NT2/D1 (cell line): ENCODE measurements at regions not wholly inside any gene's neighbourhood (a gene's known extent, or its start where the extent isn't known, plus 50 kb on each side); places are given as distances from the start of the nearest gene placed in this dataset.

Experiments
- DNase-seq: peaks from one replicate; pipeline ENCODE4 v3.0.0-alpha.2; 2011; ENCODE audit warnings: low read depth, low spot score
- H3K27me3 ChIP-seq: 2 replicates; pipeline ENCODE4 v1.6.0; 2011; ENCODE audit warnings: mild to moderate bottlenecking; ENCODE audit not compliant: insufficient read length, insufficient read depth
- H3K36me3 ChIP-seq: 2 replicates; pipeline ENCODE4 v1.6.1; 2011; ENCODE audit warnings: mild to moderate bottlenecking, low read length, mixed read lengths; ENCODE audit not compliant: insufficient read depth, insufficient read length
- H3K4me1 ChIP-seq: 2 replicates; pipeline ENCODE4 v1.5.1; 2011; ENCODE audit not compliant: insufficient read depth, insufficient read length
- H3K4me3 ChIP-seq: 2 replicates; pipeline ENCODE4 v1.5.1; 2011; ENCODE audit warnings: low read depth; ENCODE audit not compliant: insufficient read length
- H3K9ac ChIP-seq: 2 replicates; pipeline ENCODE4 v1.6.0; 2011; ENCODE audit warnings: low read depth; ENCODE audit not compliant: insufficient read length
- H3K9me3 ChIP-seq: 2 replicates; pipeline ENCODE4 v1.5.1; 2011; ENCODE audit warnings: mild to moderate bottlenecking, low read length; ENCODE audit not compliant: insufficient read depth
- SUZ12 ChIP-seq: IDR thresholded peaks from 2 replicates; pipeline ENCODE4 v1.6.1; 2011; ENCODE audit not compliant: insufficient read length, insufficient read depth; ENCODE audit errors: extremely low read depth
- YY1 ChIP-seq: IDR thresholded peaks from 2 replicates; pipeline ENCODE4 v1.6.1; 2011; ENCODE audit not compliant: insufficient read length, insufficient read depth
- ZNF274 ChIP-seq: IDR thresholded peaks from 2 replicates; pipeline ENCODE4 v1.6.1; 2011; ENCODE audit warnings: mild to moderate bottlenecking, low read depth, low read length

- Histone ChIP-seq H3K4me1 (no peaks in the 10 kb centered on the region), H3K9ac (no peak overlapping the region), H3K4me3 (no peak overlapping the region), H3K36me3 (no peaks in the 10 kb centered on the region), H3K9me3 (no peaks in the 10 kb centered on the region; the same call in 1 of the 2 replicates), H3K27me3 (no peaks in the 10 kb centered on the region)
- no peak for DNase-seq
- TF ChIP-seq ZNF274 = no peak
- no peak for TF ChIP-seq YY1
- no peak for TF ChIP-seq SUZ12
Measured at GRCh38 chr12:62014330-62014729, 245.9 kb upstream of the USP15 start.

GRCh38 chr12:62016021-62016420 is 244.2 kb upstream of the USP15 start:
- DNase-seq = no peak
- no peak overlapping the region for H3K9ac ChIP-seq
- no peaks in the 10 kb centered on the region for H3K27me3 ChIP-seq
- no peak overlapping the region for H3K4me3 ChIP-seq
- H3K4me1 ChIP-seq = no peaks in the 10 kb centered on the region
- no peaks in the 10 kb centered on the region; the same call in 1 of the 2 replicates for H3K9me3 ChIP-seq
- H3K36me3 ChIP-seq = no peaks in the 10 kb centered on the region
- TF ChIP-seq ZNF274 = no peak
- TF ChIP-seq SUZ12 = no peak
- no peak for TF ChIP-seq YY1

- TF ChIP-seq ZNF274 = no peak
- DNase-seq = no peak
- Histone ChIP-seq H3K4me1 (no peaks in the 10 kb centered on the region), H3K9me3 (no peaks in the 10 kb centered on the region), H3K36me3 (no peaks in the 10 kb centered on the region), H3K27me3 (no peaks in the 10 kb centered on the region), H3K9ac (no peak overlapping the region), H3K4me3 (no peak overlapping the region)
Measured at GRCh38 chr12:62021808-62022207, 238.4 kb upstream of the USP15 start.

GRCh38 chr12:62028536-62028935 is 231.7 kb upstream of the USP15 start:
- no peak for DNase-seq
- no peaks in the 10 kb centered on the region for H3K4me1 ChIP-seq
- TF ChIP-seq SUZ12 (no peak), YY1 (no peak), ZNF274 (no peak)
- H3K4me3 ChIP-seq = no peak overlapping the region
- no peaks in the 10 kb centered on the region for H3K36me3 ChIP-seq
- no peaks in the 10 kb centered on the region for H3K9me3 ChIP-seq
- no peaks in the 10 kb centered on the region for H3K27me3 ChIP-seq
- H3K9ac ChIP-seq = no peak overlapping the region

GRCh38 chr12:62032870-62033269 is 227.3 kb upstream of the USP15 start:
- Histone ChIP-seq H3K9ac (no peak overlapping the region), H3K4me1 (no peaks in the 10 kb centered on the region), H3K4me3 (no peak overlapping the region), H3K27me3 (no peaks in the 10 kb centered on the region), H3K9me3 (no peaks in the 10 kb centered on the region), H3K36me3 (no peaks in the 10 kb centered on the region)
- no peak for DNase-seq
- TF ChIP-seq SUZ12 = no peak
- no peak for TF ChIP-seq YY1
- no peak for TF ChIP-seq ZNF274

- no peaks in the 10 kb centered on the region for H3K27me3 ChIP-seq
- H3K36me3 ChIP-seq = no peaks in the 10 kb centered on the region
- no peak for DNase-seq
- no peak for TF ChIP-seq SUZ12
- TF ChIP-seq YY1 = no peak
- TF ChIP-seq ZNF274 = no peak
- no peaks in the 10 kb centered on the region for H3K4me1 ChIP-seq
- no peaks in the 10 kb centered on the region for H3K9me3 ChIP-seq
- no peak overlapping the region for H3K4me3 ChIP-seq
- H3K9ac ChIP-seq = no peak overlapping the region
Measured at GRCh38 chr12:62044450-62045135, 215.6 kb upstream of the USP15 start.

GRCh38 chr12:62045211-62045610 is 215.0 kb upstream of the USP15 start:
- H3K9me3 ChIP-seq = no peaks in the 10 kb centered on the region
- no peak for TF ChIP-seq SUZ12
- TF ChIP-seq YY1 = no peak
- TF ChIP-seq ZNF274 = no peak
- H3K9ac ChIP-seq = no peak overlapping the region
- no peaks in the 10 kb centered on the region for H3K4me1 ChIP-seq
- H3K36me3 ChIP-seq = no peaks in the 10 kb centered on the region
- DNase-seq = no peak
- H3K27me3 ChIP-seq = no peaks in the 10 kb centered on the region
- H3K4me3 ChIP-seq = no peak overlapping the region
